ENCODE measurements at regions not wholly inside any gene's neighbourhood (a gene's known extent, or its start where the extent isn't known, plus 50 kb on each side); places are given as distances from the start of the nearest gene placed in this dataset.

- H3K4me1 ChIP-seq: peaks cover 0 to 16% (median 5%) of the 10 kb centered on the region in 4 donors
- no peaks in the 10 kb centered on the region for H3K36me3 ChIP-seq
- TF ChIP-seq POLR2AphosphoS5 (IDR thresholded peaks at IDR 0.05) (no peak), EP300 (IDR thresholded peaks at IDR 0.05) (no peak), CTCF (IDR thresholded peaks at IDR 0.05) (no peak), POLR2A (IDR thresholded peaks at IDR 0.05) (no peak)
- H3K27me3 ChIP-seq: no peaks in the 10 kb centered on the region
- peak overlapping the region in 3 of 4 donors; percentile 8 to 38 (median 20) for H3K4me3 ChIP-seq
- no peaks in the 10 kb centered on the region for H3K9me3 ChIP-seq
- WGBS, 2 donors: 36 to 53% methylated on average over 8 of the region's 8 CpGs
- intact Hi-C loops (cut with DNase I): no loop called here
- DNase-seq: no peak
- H3K27ac ChIP-seq: no peak overlapping the region
Observed at GRCh38 chr4:189202869-189203271, 737.8 kb upstream of the FRG1 start.

GRCh38 chr4:189204616-189205015 is 736.1 kb upstream of the FRG1 start:
- intact Hi-C loops (cut with DNase I): no loop called here
- no peak for TF ChIP-seq POLR2A (IDR thresholded peaks at IDR 0.05)
- TF ChIP-seq CTCF (IDR thresholded peaks at IDR 0.05): no peak
- TF ChIP-seq EP300 (IDR thresholded peaks at IDR 0.05): no peak
- no peak for TF ChIP-seq POLR2AphosphoS5 (IDR thresholded peaks at IDR 0.05)
- H3K27me3 ChIP-seq: no peaks in the 10 kb centered on the region
- H3K27ac ChIP-seq: no peak overlapping the region
- no peak for DNase-seq
- no peaks in the 10 kb centered on the region for H3K36me3 ChIP-seq
- WGBS, 2 donors: 71 to 80% methylated on average over 8 of the region's 8 CpGs
- no peak overlapping the region for H3K4me3 ChIP-seq
- H3K4me1 ChIP-seq: peaks cover 0 to 16% (median 5%) of the 10 kb centered on the region in 4 donors
- no peaks in the 10 kb centered on the region for H3K9me3 ChIP-seq

GRCh38 chr4:189206953-189207352 is 733.7 kb upstream of the FRG1 start:
- TF ChIP-seq POLR2A (IDR thresholded peaks at IDR 0.05) (no peak), EP300 (IDR thresholded peaks at IDR 0.05) (no peak), POLR2AphosphoS5 (IDR thresholded peaks at IDR 0.05) (no peak), CTCF (IDR thresholded peaks at IDR 0.05) (no peak)
- no peak for DNase-seq
- intact Hi-C loops (cut with DNase I): no loop called here
- Histone ChIP-seq H3K27me3 (no peaks in the 10 kb centered on the region), H3K36me3 (no peaks in the 10 kb centered on the region), H3K4me1 (peaks cover 0 to 14% (median 5%) of the 10 kb centered on the region in 4 donors), H3K27ac (no peak overlapping the region), H3K4me3 (no peak overlapping the region), H3K9me3 (no peaks in the 10 kb centered on the region)
- 77 to 78% methylated on average over 10 of the region's 10 CpGs for WGBS, 2 donors

GRCh38 chr4:189207872-189208271 is 732.8 kb upstream of the FRG1 start:
- Histone ChIP-seq H3K4me3 (no peak overlapping the region), H3K4me1 (peaks cover 0 to 5% (median 3%) of the 10 kb centered on the region in 4 donors), H3K36me3 (no peaks in the 10 kb centered on the region), H3K27me3 (no peaks in the 10 kb centered on the region), H3K27ac (no peak overlapping the region), H3K9me3 (no peaks in the 10 kb centered on the region)
- intact Hi-C loops (cut with DNase I): no loop called here
- TF ChIP-seq EP300 (IDR thresholded peaks at IDR 0.05) (no peak), POLR2AphosphoS5 (IDR thresholded peaks at IDR 0.05) (no peak), CTCF (IDR thresholded peaks at IDR 0.05) (no peak), POLR2A (IDR thresholded peaks at IDR 0.05) (no peak)
- no peak for DNase-seq
- WGBS, 2 donors: 86 to 91% methylated on average over 5 of the region's 5 CpGs

GRCh38 chr4:189215574-189215973 is 725.1 kb upstream of the FRG1 start:
- no peak for TF ChIP-seq CTCF (IDR thresholded peaks at IDR 0.05)
- no peak for TF ChIP-seq POLR2AphosphoS5 (IDR thresholded peaks at IDR 0.05)
- TF ChIP-seq POLR2A (IDR thresholded peaks at IDR 0.05): no peak
- no peak for TF ChIP-seq EP300 (IDR thresholded peaks at IDR 0.05)
- H3K36me3 ChIP-seq: no peaks in the 10 kb centered on the region
- H3K27me3 ChIP-seq: no peaks in the 10 kb centered on the region
- WGBS, 2 donors: 58 to 71% methylated on average over 3 of the region's 3 CpGs
- no peak overlapping the region for H3K27ac ChIP-seq
- no peaks in the 10 kb centered on the region for H3K9me3 ChIP-seq
- H3K4me3 ChIP-seq: no peak overlapping the region
- H3K4me1 ChIP-seq: peaks cover 0 to 17% (median 0%) of the 10 kb centered on the region in 4 donors
- no peak for DNase-seq
- intact Hi-C loops (cut with DNase I): no loop called here
